OCI-LY7 (cell line): ENCODE measurements at regions not wholly inside any gene's neighbourhood (a gene's known extent, or its start where the extent isn't known, plus 50 kb on each side); places are given as distances from the start of the nearest gene placed in this dataset.

Experiments used
- CTCF ChIP-seq: fragments of 200-600 bp; sonication (generic); conservative IDR thresholded peaks from 2 replicates; pipeline ENCODE4 v1.5.1; 2014; ENCODE audit warnings: mild to moderate bottlenecking, antibody characterized with exemption, low read length, moderate library complexity, mixed read lengths
- EZH2phosphoT487 ChIP-seq: fragments of 200-600 bp; sonication (generic); IDR thresholded peaks from 2 replicates; pipeline ENCODE4 v1.6.1; 2018; ENCODE audit warnings: low read depth, borderline replicate concordance, mild to moderate bottlenecking, mixed run types, antibody characterized with exemption, low read length, moderate library complexity, mixed read lengths

GRCh38 chr3:117798687-117799386 lies 1089.3 kb downstream of the TUSC7 start:
- TF ChIP-seq EZH2phosphoT487 (no peak), CTCF (no peak)
